DND-41 (cell line): ENCODE measurements at regions not wholly inside any gene's neighbourhood (a gene's known extent, or its start where the extent isn't known, plus 50 kb on each side); places are given as distances from the start of the nearest gene placed in this dataset.

ENCODE experiments used
- ATAC-seq: fragments of 200-7000 bp; cut with Tn5 transposase; 3 replicates; pipeline ENCODE4 v1.9.1; 2021; ENCODE audit warnings: low read depth; ENCODE audit not compliant: insufficient read depth
- DNase-seq: peaks from one replicate; pipeline ENCODE4 v3.0.0-alpha.2; 2020
- H2AFZ ChIP-seq: 2 replicates; pipeline ENCODE4 v1.6.0; 2012; ENCODE audit warnings: low read depth, low read length
- H3K27ac ChIP-seq: 2 replicates; pipeline ENCODE4 v1.5.1; 2012; ENCODE audit warnings: low read length, inconsistent platforms
- H3K27me3 ChIP-seq: fragments of 200-600 bp; sonication (generic); 2 replicates; pipeline ENCODE4 v1.6.0; 2012; ENCODE audit warnings: low read length, mild to moderate bottlenecking, inconsistent platforms; ENCODE audit not compliant: insufficient read depth, poor library complexity
- H3K36me3 ChIP-seq: 2 replicates; pipeline ENCODE4 v1.5.1; 2012; ENCODE audit warnings: low read length, inconsistent platforms; ENCODE audit not compliant: insufficient read depth
- H3K4me1 ChIP-seq: 2 replicates; pipeline ENCODE4 v1.5.1; 2012; ENCODE audit warnings: mild to moderate bottlenecking, low read length; ENCODE audit not compliant: insufficient read depth
- H3K4me2 ChIP-seq: 2 replicates; pipeline ENCODE4 v1.6.0; 2012; ENCODE audit warnings: mild to moderate bottlenecking, moderate library complexity, low read length, inconsistent platforms; ENCODE audit not compliant: insufficient read depth
- H3K4me3 ChIP-seq, 2 experiments: fragments of 200-600 bp in 1 of 2; shearing (Covaris generic) in 1 of 2; 2 replicates each; pipeline ENCODE4 v1.5.1; 2012 to 2016; ENCODE audit warnings: inconsistent platforms in 2 of 2, low read length in 2 of 2, mild to moderate bottlenecking in 2 of 2, low read depth in 1 of 2, moderate library complexity in 1 of 2
- H3K79me2 ChIP-seq: 2 replicates; pipeline ENCODE4 v1.6.0; 2012; ENCODE audit warnings: low read length, inconsistent platforms; ENCODE audit not compliant: insufficient read depth
- H3K9ac ChIP-seq: 2 replicates; pipeline ENCODE4 v1.6.0; 2012; ENCODE audit warnings: low read depth, mild to moderate bottlenecking, inconsistent platforms, low read length, moderate library complexity
- H3K9me3 ChIP-seq: 2 replicates; pipeline ENCODE4 v1.5.1; 2012; ENCODE audit warnings: low read length, moderate library complexity, mild to moderate bottlenecking, inconsistent platforms; ENCODE audit not compliant: insufficient read depth, severe bottlenecking
- H4K20me1 ChIP-seq: 2 replicates; pipeline ENCODE4 v1.6.0; 2012; ENCODE audit warnings: low read length; ENCODE audit not compliant: insufficient read depth
- CTCF ChIP-seq: IDR thresholded peaks from 2 replicates; pipeline ENCODE4 v1.5.1; 2012; ENCODE audit warnings: borderline replicate concordance, low read length, moderate library complexity, mild to moderate bottlenecking; ENCODE audit not compliant: poor library complexity, severe bottlenecking; ENCODE audit errors: extremely low read depth
- EZH2 ChIP-seq: IDR thresholded peaks from 3 replicates; pipeline ENCODE4 v1.6.1; 2012; ENCODE audit warnings: borderline replicate concordance, low read depth, mild to moderate bottlenecking, moderate library complexity, low read length, inconsistent platforms; ENCODE audit not compliant: severe bottlenecking

DNA sequence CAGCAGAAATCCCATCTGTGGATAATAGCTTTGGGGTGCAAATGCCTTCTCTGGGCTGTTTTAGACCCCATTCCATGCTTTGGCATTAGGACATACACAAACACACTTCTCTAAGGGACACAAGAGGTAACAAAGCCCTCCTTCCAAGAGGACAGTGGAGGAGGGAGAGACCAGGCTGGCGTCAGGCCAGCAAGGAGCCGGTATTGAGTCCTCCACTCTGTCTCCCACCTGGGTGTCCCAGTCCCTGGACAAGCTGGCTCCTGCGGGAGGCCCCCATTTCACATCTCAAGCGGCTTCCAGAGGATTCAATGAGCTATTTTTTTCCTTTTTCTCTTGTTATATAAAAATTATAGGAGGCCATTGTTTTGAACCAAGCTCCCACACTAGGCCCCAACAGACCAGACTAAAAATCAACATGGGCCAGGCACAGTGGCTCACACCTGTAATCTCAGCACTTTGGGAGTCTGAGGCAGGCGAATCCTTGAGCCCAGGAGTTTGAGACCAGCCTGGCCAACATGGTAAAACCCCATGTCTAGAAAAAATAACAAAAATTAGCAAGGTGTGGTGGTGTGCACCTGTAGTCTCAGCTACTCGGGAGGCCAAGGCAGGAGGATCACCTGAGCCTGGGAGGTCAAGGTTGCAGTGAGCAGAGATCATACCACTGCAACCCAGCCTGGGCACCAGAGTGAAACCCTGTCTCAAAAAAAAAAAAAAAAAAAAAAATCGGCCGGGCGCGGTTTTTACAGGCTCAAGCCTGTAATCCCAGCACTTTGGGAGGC lies 142.9 kb downstream of the TOMM20 start:
- H3K27ac ChIP-seq: no peak overlapping the region
- H3K4me1 ChIP-seq: peaks cover 18% of the 10 kb centered on the region

DNA sequence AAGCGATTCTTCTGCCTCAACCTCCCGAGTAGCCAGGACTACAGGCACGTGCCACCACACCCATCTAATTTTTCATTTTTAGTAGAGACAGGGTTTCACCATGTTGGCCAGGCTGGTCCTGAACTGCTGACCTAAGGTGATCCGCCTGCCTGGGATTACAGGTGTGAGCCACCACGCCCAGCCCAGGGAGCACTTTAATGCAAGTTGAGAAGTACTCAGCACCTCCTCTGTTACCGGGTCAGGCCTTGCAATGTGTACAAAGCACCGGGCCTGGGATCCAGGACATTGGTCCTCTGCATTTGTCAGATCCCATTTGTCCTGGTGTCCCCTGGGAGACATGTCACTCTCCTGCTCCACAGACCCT lies 143.6 kb downstream of the TOMM20 start:
- Histone ChIP-seq H3K4me2 (no peak overlapping the region), H3K27me3 (no peaks in the 10 kb centered on the region), H3K9ac (no peak overlapping the region), H3K79me2 (no peaks in the 10 kb centered on the region), H4K20me1 (no peaks in the 10 kb centered on the region), H2AFZ (no peak overlapping the region), H3K9me3 (no peaks in the 10 kb centered on the region), H3K27ac (no peak overlapping the region), H3K4me1 (peaks cover 25% of the 10 kb centered on the region), H3K4me3 (no peak overlapping the region), H3K36me3 (no peaks in the 10 kb centered on the region)
- DNase-seq (no peak), ATAC-seq (no peak)
- TF ChIP-seq EZH2 (no peak), CTCF (no peak)

More for the DNA sequence above, 142.9 kb downstream of the TOMM20 start:
- H3K4me2 ChIP-seq: no peak overlapping the region
- no peak overlapping the region for H3K4me3 ChIP-seq
- no peak overlapping the region for H3K9ac ChIP-seq
- no peaks in the 10 kb centered on the region for H3K9me3 ChIP-seq
- TF ChIP-seq EZH2 (no peak), CTCF (no peak)
- H4K20me1 ChIP-seq: no peaks in the 10 kb centered on the region
- DNase-seq (no peak), ATAC-seq (no peak)
- H3K79me2 ChIP-seq: no peaks in the 10 kb centered on the region
- no peaks in the 10 kb centered on the region for H3K36me3 ChIP-seq
- H2AFZ ChIP-seq: no peak overlapping the region
- H3K27me3 ChIP-seq: no peaks in the 10 kb centered on the region

- DNase-seq: no peak
- Histone ChIP-seq H3K79me2 (no peaks in the 10 kb centered on the region), H4K20me1 (no peaks in the 10 kb centered on the region), H3K4me1 (peaks cover 38% of the 10 kb centered on the region), H3K27me3 (no peaks in the 10 kb centered on the region), H2AFZ (no peak overlapping the region), H3K9me3 (no peaks in the 10 kb centered on the region), H3K4me2 (no peak overlapping the region), H3K9ac (no peak overlapping the region), H3K36me3 (no peaks in the 10 kb centered on the region), H3K27ac (no peak overlapping the region), H3K4me3 (no peak overlapping the region)
- TF ChIP-seq EZH2 (no peak), CTCF (no peak)
- no peak for ATAC-seq
Measured at GRCh38 chr1:234983564-234984238, 144.9 kb downstream of the TOMM20 start.
